NCI-H2029 (cell line): ENCODE measurements at regions not wholly inside any gene's neighbourhood (a gene's known extent, or its start where the extent isn't known, plus 50 kb on each side); places are given as distances from the start of the nearest gene placed in this dataset.

Experiments used
- DNase-seq: peaks from one replicate; lab custom pipeline; 2025; lab: John Stamatoyannopoulos, UW

DNA sequence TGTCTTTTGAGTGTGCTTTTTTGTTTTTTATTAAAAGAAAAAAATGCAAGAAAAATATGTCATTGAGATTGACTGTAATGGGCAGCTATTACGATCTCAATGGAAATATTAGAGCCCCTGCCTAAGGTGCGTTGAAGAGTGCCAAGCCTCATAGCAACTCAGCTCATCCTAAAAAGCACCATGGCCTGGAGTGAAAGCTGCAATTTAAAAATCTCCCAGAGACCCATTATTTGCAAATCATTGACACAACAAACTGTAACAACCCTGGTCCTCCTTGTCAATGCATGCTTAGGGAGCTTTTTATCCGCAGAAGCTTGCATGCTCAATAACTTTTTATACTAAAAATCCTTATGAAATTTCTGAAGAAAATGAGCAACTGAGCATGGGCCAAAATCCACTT is 954.5 kb downstream of the ADGRL2 start:
- DNase-seq, result no peak

DNA sequence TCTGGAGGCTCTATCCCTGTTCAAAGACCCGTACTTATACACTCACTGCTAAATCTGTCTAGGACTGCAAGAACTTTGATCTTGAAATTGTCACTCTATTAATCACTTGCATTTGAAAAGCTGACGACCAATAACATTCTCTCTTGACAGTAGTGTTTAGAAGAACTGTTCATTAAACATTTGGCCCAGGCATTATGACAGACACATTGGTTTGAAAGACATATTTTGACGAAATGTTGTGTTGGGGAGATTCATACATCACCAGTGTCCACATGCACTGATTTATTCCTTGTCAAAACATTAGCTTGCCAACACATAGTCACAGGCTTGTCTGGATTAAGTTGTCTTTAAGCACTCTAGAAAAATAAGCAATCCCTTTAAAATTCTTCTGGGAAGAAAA is 951.3 kb downstream of the ADGRL2 start:
- no peak for DNase-seq

GRCh38 chr1:82733645-82734044 is 932.9 kb downstream of the ADGRL2 start:
- no peak for DNase-seq

DNA sequence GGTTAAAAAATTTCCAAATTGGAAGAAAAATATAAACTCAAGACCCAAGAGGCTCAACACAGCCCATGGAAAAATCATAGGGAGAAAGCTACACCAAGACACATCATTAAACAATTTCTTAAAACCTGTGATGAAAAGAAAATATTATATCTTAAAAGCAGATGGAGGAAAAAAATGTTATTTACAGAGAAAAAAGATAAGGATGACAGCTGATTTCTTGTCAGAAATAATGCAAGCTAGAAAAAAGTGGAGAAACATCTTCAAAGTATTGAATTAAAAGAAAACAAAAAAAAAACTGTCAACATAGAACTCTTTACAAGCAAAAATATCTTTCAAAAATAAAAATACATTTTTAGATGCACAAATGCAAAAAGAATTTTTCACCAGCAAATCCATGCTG is 930.5 kb downstream of the ADGRL2 start:
- no peak for DNase-seq

DNA sequence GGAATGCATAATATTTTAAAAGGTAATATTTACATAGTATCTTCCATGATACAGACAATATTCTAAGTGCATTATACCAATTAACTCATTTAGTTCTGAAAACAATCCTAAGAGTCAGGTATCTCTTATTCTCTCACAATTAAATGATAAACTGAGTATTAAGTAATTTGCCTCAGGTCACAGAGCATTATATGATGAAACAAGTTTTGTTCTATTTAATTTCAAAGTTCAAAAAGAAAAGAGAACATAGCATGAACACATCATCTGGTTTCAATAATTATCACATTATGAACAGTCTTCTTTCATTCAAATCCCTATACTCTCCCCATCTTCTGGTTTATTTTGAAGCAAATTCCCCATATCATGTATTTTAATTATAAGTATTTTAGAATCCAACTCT is 927.5 kb downstream of the ADGRL2 start:
- no peak for DNase-seq

GRCh38 chr1:82724246-82724645 is 923.5 kb downstream of the ADGRL2 start:
- DNase-seq, result no peak

DNA sequence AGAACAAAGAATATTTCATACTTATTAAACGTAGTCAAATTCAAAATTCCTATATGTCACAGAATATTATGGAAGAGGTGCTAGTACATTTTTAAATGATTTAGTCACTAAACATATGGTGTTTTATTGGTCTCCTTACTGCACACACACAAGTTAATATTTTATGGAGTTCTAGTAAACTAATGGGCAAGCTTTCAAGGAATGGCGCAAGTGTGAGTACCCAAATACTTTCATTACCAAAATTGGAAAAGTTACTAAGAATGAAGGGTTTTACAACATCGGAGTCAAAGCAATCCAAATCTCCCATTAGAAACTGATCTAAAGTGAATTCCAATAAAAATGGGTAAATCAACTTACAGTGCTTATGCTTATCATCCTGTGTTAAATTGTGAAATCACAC is 921.9 kb downstream of the ADGRL2 start:
- DNase-seq, result no peak

DNA sequence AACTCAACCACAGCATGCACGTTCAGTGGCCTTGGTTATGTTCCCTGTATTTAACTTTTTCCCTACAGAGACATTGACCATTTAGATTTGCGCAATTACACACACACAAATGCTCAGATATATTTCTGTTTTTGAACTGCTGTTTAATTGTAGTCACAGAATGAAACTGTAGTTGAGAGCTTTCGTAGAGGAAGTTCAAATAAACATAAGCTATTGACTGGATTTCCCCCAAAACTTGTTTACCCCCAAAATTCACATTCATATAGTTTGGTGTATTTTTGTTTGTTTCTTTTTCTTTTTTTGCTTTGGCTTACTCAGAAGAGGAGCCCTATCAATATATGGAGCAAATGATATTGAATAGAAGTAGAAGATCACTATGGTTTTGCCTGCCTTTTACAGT is 921.0 kb downstream of the ADGRL2 start:
- no peak for DNase-seq

DNA sequence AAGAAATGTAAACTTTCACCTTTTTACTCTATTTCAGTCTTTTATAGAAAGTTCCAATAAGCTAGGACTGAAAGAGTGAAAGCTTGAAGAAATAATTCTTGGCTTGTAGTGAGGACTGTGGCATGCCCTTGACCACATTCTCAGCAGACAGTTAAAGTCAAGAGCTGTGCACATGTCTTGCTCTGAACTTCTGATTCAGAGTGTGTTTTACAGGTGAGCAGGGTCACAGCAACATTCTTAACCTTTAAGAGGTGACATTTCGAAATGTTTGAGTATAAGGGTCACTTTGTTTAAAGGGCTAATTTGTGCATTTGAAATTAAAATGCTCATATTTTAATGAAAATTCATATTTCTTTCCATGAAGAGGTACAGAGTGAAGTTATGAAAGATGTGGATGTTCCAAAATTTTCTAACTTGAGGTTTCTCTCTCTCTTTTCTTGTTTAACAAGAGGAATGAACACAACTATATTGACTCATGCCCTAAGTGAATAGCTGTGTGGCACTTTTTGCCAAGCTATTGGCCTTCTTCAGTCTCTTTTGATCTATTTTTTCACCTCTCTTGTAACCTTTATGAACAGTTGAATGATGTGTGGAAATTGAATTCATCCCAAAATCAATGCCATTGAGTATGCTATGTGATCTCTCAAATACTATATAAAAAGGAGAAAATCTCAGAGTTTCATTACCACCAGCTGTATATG is 918.1 kb downstream of the ADGRL2 start:
- DNase-seq, result no peak

- no peak for DNase-seq
Observed at GRCh38 chr1:82710091-82710490, 909.4 kb downstream of the ADGRL2 start.

DNA sequence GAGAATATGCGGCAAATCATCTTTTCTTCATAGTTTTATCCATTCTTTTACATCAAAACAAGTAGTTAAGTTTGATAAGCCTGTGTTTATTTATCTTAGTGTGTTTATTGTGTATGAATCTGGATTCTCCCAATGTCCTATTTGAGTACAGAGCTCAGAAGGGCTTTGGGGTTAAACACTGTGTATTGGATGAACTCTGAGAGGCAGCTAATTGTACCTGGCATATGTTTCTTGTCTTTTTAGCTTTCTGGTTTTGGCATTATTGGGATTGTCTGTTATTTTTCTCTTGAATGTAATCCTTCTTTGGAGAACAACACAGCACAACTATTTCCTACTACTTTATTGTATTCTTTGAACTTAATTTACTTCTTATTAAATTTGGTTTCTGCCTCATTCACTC is 906.9 kb downstream of the ADGRL2 start:
- no peak for DNase-seq

DNA sequence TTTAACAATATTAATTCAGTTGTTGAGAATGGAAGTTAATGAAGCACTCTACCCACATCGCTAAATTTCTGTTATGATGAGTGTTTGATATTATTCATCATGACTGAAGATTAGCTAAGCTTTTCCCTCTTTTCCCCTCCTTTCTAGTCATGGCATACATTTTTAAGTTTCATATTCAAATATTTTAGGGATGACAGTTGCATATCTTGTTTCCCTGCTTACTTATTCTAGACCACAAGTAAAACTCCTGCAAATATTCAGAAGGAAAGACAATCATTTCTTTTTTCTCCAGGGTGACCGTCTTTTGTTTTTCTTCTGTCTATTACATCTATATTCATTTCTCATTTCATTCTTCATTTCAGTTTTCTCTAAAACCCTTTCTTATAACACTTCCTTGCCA is 906.0 kb downstream of the ADGRL2 start:
- DNase-seq, result no peak

- no peak for DNase-seq
Observed at GRCh38 chr1:82704966-82705365, 904.2 kb downstream of the ADGRL2 start.

DNA sequence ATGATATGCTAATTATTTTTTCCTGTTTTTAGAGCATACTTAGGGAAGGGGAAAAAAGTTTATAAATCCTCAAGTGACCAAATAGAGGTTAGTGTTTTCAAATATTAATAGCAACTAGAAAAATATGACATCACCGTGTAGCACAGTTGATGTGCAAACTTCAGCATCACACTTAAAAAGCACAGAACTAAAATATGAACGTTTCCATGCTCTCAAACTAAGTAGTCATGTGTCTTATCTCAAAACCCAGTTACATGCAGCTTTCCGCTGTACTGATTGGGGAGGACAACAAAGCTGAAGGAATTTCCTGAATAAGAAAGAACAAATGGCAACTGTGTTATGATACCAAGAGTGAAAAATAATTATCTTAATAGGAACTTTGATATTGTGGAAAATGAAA is 903.7 kb downstream of the ADGRL2 start:
- DNase-seq, result no peak

- no peak for DNase-seq
Observed at GRCh38 chr1:82703951-82704350, 903.2 kb downstream of the ADGRL2 start.

DNA sequence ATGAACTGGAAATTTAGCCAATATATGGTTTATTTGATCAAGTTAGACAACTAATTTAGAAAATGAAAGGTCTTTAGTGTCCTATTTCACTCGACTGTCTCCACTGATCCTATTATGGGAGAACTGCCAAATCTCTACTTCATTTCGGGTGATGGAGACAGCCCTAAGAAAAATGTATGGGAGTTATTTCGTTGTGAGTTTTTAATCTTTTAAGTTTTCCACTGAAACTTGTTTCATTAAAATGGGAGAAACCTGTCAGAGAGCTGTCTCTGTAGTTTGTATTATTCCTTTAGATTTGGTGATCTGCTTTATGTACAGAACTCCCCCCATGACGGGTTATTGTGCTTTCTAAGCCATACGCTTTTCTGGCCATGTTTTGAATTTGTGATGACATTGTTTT is 899.7 kb downstream of the ADGRL2 start:
- DNase-seq, result no peak

- DNase-seq, result no peak
Observed at GRCh38 chr1:82697965-82698364, 897.2 kb downstream of the ADGRL2 start.

DNA sequence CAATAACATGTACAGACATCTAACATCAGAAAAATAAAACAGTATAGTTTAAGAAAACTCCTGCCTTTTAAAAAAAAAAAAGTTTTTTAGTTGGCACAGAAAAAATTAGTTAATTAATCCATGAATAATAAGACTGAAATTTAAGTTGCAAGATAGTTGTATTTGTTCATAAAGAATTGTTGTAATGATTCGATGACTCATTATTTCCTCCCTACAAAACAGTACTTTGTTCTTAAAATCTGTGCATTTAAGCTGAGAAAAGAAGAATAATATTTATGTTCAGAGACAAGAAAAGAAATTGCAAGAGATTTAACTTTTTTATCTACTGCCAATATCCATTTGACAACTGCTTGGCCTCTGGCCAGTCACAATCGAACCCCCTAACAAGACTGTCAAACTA is 894.7 kb downstream of the ADGRL2 start:
- DNase-seq, result no peak

GRCh38 chr1:82690411-82690810 is 889.7 kb downstream of the ADGRL2 start:
- DNase-seq, result no peak

GRCh38 chr1:82689217-82689616 is 888.5 kb downstream of the ADGRL2 start:
- DNase-seq, result no peak

DNA sequence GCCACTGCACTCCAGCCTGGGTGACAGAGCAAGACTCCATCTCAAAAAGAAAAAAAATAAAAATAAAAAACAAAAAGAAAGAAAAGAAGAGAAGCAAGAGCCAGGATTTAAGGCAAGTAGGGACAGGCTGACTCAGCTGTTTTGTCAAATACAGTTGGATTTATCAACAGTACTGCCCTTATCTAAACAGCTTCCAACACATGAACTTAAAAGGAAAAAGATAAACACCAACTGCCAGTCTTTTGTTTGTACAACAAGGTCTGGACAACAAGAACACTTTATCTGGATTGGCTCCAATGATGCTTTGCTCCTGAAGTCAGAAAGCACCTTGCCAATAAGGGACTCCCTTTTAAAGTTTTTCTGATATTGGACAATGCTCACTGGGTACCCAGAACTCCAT is 886.0 kb downstream of the ADGRL2 start:
- DNase-seq, result no peak

DNA sequence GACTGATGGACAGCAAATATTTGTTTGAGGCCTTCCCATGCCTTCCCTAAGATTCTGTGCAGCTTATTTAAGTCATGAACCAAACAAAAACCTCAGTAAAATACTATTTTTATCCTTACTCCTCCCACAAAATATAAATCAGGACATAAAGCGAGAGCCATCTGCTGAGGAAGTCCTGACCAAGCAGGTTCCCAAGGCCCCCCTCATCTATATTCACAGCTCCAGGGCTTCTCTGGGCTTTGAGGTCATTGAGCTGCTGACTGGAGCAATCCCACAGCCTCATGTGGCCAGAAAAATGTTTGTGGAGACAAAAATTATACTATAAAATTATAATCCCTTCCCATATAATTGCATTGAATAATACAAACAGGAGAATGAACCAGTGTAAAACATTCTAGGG is 846.2 kb downstream of the ADGRL2 start:
- DNase-seq, result no peak

DNA sequence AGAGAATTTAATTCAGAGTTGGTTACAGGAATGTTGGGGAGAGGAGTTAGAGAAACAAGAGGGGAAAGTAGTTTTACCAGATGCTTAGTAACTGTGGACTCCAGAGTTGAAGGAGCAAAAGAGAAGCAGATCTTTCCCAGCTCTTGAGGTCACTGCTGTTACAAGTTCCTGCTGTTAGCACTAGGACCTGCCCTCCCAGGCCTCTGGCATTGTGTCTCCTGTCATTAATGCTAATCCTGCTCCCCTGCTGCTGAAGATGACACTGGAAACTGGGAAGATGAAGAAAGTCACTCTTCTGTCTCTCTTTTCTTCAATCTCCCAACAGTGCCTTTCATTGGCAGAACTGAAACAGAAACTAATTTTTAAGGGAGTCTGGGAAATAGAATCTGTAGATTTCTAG is 845.6 kb downstream of the ADGRL2 start:
- DNase-seq, result no peak

GRCh38 chr1:82644186-82644915 is 843.6 kb downstream of the ADGRL2 start:
- no peak for DNase-seq
